Loucy (cell line): ENCODE measurements at regions not wholly inside any gene's neighbourhood (a gene's known extent, or its start where the extent isn't known, plus 50 kb on each side); places are given as distances from the start of the nearest gene placed in this dataset.

Experiments used
- CTCF ChIP-seq: fragments of 200-600 bp; sonication (generic); conservative IDR thresholded peaks from 2 replicates; pipeline ENCODE4 v1.5.1; 2014; ENCODE audit warnings: mild to moderate bottlenecking, antibody characterized with exemption, low read length
- EZH2phosphoT487 ChIP-seq: fragments of 200-600 bp; IDR thresholded peaks from 2 replicates; pipeline ENCODE4 v1.6.1; 2018; ENCODE audit warnings: antibody characterized with exemption, mild to moderate bottlenecking, moderate library complexity, borderline replicate concordance

GRCh38 chr3:163891771-163892170, 1186.5 kb downstream of the SI start:
- TF ChIP-seq CTCF (no peak), EZH2phosphoT487 (no peak)
